SK-N-SH treated with all-trans-retinoic acid at 6 μM for 48 hours (cell line): ENCODE measurements at regions not wholly inside any gene's neighbourhood (a gene's known extent, or its start where the extent isn't known, plus 50 kb on each side); places are given as distances from the start of the nearest gene placed in this dataset.

Experiments used
- ATAC-seq: fragments of 200-7000 bp; cut with Tn5 transposase; 3 replicates; pipeline ENCODE4 v1.9.1; 2020; ENCODE audit warnings: mild to moderate bottlenecking, moderate library complexity
- ARNTL ChIP-seq: fragments of 450-650 bp; formaldehyde crosslinking; IDR thresholded peaks from 2 replicates; pipeline ENCODE4 v1.5.0; 2020; ENCODE audit warnings: low read depth, mild to moderate bottlenecking, moderate library complexity, borderline replicate concordance
- BACH2 ChIP-seq: fragments of 250-450 bp; sonication (Bioruptor Pico); IDR thresholded peaks from 2 replicates; pipeline ENCODE4 v1.9.0; 2021; ENCODE audit warnings: mild to moderate bottlenecking, borderline replicate concordance
- CSDC2 ChIP-seq: fragments of 250-450 bp; sonication (Bioruptor Pico); IDR thresholded peaks from 2 replicates; pipeline ENCODE4 v1.5.0; 2020; ENCODE audit warnings: mild to moderate bottlenecking, moderate library complexity
- GLIS3 ChIP-seq: fragments of 250-450 bp; sonication (Bioruptor Pico); IDR thresholded peaks from 2 replicates; pipeline ENCODE4 v1.5.0; 2020; ENCODE audit warnings: mild to moderate bottlenecking, moderate library complexity
- ISL1 ChIP-seq: fragments of 250-450 bp; sonication (Bioruptor Pico); IDR thresholded peaks from 2 replicates; pipeline ENCODE4 v2.1.2; 2022; ENCODE audit warnings: mild to moderate bottlenecking, moderate library complexity
- OSR1 ChIP-seq: fragments of 250-450 bp; sonication (Bioruptor Pico); IDR thresholded peaks from 2 replicates; pipeline ENCODE4 v1.8.0; 2022; ENCODE audit warnings: moderate library complexity, mild to moderate bottlenecking, inconsistent platforms
- PPARA ChIP-seq: fragments of 250-450 bp; sonication (Bioruptor Pico); IDR thresholded peaks from 2 replicates; pipeline ENCODE4 v1.5.0; 2020; ENCODE audit warnings: mild to moderate bottlenecking, borderline replicate concordance
- RARB ChIP-seq: fragments of 250-450 bp; sonication (Bioruptor Pico); IDR thresholded peaks from 2 replicates; pipeline ENCODE4 v1.8.0; 2021; ENCODE audit warnings: mild to moderate bottlenecking, moderate library complexity
- SNAI2 ChIP-seq: fragments of 250-450 bp; sonication (Bioruptor Pico); IDR thresholded peaks from 2 replicates; pipeline ENCODE4 v1.5.0; 2020; ENCODE audit warnings: mild to moderate bottlenecking, moderate library complexity
- TCF4 ChIP-seq: fragments of 250-450 bp; sonication (Bioruptor Pico); IDR thresholded peaks from 2 replicates; pipeline ENCODE4 v1.8.0; 2021; ENCODE audit warnings: mild to moderate bottlenecking, moderate library complexity, borderline replicate concordance
- ZC3H10 ChIP-seq: fragments of 250-450 bp; sonication (Bioruptor Pico); IDR thresholded peaks from 2 replicates; pipeline ENCODE4 v1.5.1; 2021; ENCODE audit warnings: mild to moderate bottlenecking, moderate library complexity
- ZFP3 ChIP-seq: fragments of 250-450 bp; sonication (Bioruptor Pico); IDR thresholded peaks from 2 replicates; pipeline ENCODE4 v1.5.0; 2020; ENCODE audit warnings: mild to moderate bottlenecking, moderate library complexity
- ZFP30 ChIP-seq: fragments of 450-650 bp; formaldehyde crosslinking; IDR thresholded peaks from 2 replicates; pipeline ENCODE4 v1.5.0; 2022; ENCODE audit warnings: mild to moderate bottlenecking, moderate library complexity
- ZNF70 ChIP-seq: fragments of 450-650 bp; formaldehyde crosslinking; IDR thresholded peaks from 2 replicates; pipeline ENCODE4 v1.5.0; 2020; ENCODE audit warnings: mild to moderate bottlenecking, moderate library complexity
- ZNF8 ChIP-seq: fragments of 450-650 bp; formaldehyde crosslinking; IDR thresholded peaks from 2 replicates; pipeline ENCODE4 v1.5.0; 2020; ENCODE audit warnings: mild to moderate bottlenecking, moderate library complexity
- TF ChIP-seq, protein P1 (sequence below): fragments of 250-450 bp; sonication (Bioruptor Pico); IDR thresholded peaks from 2 replicates; pipeline ENCODE4 v1.8.0; 2021; ENCODE audit warnings: low read depth, mild to moderate bottlenecking, moderate library complexity, borderline replicate concordance
- TF ChIP-seq, protein P2 (sequence below): fragments of 250-450 bp; sonication (Bioruptor Pico); IDR thresholded peaks from 2 replicates; pipeline ENCODE4 v1.8.0; 2020; ENCODE audit warnings: mild to moderate bottlenecking, moderate library complexity, borderline replicate concordance
- TF ChIP-seq, protein P3 (sequence below): fragments of 250-450 bp; sonication (Bioruptor Pico); IDR thresholded peaks from 2 replicates; pipeline ENCODE4 v1.5.0; 2020; ENCODE audit warnings: mild to moderate bottlenecking, moderate library complexity
- TF ChIP-seq, protein P4 (sequence below): fragments of 250-450 bp; sonication (Bioruptor Pico); IDR thresholded peaks from 2 replicates; pipeline ENCODE4 v1.5.1; 2020; ENCODE audit warnings: low read depth, mild to moderate bottlenecking, moderate library complexity

DNA sequence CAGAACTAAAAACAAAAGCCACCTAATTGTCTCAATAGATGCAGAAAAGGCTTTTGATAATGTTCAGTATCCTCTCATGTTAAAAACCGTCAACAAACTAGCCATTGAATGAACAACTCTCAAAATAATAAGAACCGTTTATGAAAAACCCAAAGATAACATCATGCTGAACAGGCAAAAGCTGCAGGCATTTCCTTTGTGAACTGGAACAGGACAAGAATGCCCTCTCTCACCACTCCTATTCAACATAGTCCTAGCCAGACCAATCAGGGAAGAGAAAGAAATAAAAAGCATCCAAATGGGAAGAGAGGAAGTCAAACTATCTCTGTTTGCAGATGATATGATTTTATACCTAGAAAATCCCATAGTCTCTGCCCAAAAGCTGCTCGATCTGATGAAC lies 179.6 kb upstream of the EDNRB start:
- TF ChIP-seq ZFP3 (CRISPR knock-in tag) (no peak), CSDC2 (no peak), PPARA (CRISPR knock-in tag) (no peak), ZC3H10 (no peak), BACH2 (CRISPR knock-in tag) (no peak), RARB (CRISPR knock-in tag) (no peak)
- ATAC-seq: no peak

- ATAC-seq: no peak
- TF ChIP-seq, protein P1, sequence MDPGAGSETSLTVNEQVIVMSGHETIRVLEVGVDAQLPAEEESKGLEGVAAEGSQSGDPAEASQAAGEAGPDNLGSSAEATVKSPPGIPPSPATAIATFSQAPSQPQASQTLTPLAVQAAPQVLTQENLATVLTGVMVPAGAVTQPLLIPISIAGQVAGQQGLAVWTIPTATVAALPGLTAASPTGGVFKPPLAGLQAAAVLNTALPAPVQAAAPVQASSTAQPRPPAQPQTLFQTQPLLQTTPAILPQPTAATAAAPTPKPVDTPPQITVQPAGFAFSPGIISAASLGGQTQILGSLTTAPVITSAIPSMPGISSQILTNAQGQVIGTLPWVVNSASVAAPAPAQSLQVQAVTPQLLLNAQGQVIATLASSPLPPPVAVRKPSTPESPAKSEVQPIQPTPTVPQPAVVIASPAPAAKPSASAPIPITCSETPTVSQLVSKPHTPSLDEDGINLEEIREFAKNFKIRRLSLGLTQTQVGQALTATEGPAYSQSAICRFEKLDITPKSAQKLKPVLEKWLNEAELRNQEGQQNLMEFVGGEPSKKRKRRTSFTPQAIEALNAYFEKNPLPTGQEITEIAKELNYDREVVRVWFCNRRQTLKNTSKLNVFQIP (CRISPR knock-in tag): no peak
- TF ChIP-seq ARNTL: no peak
- TF ChIP-seq, protein P2, sequence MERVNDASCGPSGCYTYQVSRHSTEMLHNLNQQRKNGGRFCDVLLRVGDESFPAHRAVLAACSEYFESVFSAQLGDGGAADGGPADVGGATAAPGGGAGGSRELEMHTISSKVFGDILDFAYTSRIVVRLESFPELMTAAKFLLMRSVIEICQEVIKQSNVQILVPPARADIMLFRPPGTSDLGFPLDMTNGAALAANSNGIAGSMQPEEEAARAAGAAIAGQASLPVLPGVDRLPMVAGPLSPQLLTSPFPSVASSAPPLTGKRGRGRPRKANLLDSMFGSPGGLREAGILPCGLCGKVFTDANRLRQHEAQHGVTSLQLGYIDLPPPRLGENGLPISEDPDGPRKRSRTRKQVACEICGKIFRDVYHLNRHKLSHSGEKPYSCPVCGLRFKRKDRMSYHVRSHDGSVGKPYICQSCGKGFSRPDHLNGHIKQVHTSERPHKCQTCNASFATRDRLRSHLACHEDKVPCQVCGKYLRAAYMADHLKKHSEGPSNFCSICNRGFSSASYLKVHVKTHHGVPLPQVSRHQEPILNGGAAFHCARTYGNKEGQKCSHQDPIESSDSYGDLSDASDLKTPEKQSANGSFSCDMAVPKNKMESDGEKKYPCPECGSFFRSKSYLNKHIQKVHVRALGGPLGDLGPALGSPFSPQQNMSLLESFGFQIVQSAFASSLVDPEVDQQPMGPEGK: no peak
- no peak for TF ChIP-seq OSR1
- no peak for TF ChIP-seq ISL1
- no peak for TF ChIP-seq ZNF70 (CRISPR knock-in tag)
- TF ChIP-seq, protein P3, sequence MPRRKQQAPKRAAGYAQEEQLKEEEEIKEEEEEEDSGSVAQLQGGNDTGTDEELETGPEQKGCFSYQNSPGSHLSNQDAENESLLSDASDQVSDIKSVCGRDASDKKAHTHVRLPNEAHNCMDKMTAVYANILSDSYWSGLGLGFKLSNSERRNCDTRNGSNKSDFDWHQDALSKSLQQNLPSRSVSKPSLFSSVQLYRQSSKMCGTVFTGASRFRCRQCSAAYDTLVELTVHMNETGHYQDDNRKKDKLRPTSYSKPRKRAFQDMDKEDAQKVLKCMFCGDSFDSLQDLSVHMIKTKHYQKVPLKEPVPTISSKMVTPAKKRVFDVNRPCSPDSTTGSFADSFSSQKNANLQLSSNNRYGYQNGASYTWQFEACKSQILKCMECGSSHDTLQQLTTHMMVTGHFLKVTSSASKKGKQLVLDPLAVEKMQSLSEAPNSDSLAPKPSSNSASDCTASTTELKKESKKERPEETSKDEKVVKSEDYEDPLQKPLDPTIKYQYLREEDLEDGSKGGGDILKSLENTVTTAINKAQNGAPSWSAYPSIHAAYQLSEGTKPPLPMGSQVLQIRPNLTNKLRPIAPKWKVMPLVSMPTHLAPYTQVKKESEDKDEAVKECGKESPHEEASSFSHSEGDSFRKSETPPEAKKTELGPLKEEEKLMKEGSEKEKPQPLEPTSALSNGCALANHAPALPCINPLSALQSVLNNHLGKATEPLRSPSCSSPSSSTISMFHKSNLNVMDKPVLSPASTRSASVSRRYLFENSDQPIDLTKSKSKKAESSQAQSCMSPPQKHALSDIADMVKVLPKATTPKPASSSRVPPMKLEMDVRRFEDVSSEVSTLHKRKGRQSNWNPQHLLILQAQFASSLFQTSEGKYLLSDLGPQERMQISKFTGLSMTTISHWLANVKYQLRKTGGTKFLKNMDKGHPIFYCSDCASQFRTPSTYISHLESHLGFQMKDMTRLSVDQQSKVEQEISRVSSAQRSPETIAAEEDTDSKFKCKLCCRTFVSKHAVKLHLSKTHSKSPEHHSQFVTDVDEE: no peak
- no peak for TF ChIP-seq GLIS3
- TF ChIP-seq RARB (CRISPR knock-in tag): no peak
- TF ChIP-seq ZFP3 (CRISPR knock-in tag): no peak
- no peak for TF ChIP-seq TCF4
- no peak for TF ChIP-seq SNAI2 (CRISPR knock-in tag)
- TF ChIP-seq, all 23 proteins: peak for 0
These were observed 177.6 kb upstream of the EDNRB start for GRCh38 chr13:78096221-78096620.

DNA sequence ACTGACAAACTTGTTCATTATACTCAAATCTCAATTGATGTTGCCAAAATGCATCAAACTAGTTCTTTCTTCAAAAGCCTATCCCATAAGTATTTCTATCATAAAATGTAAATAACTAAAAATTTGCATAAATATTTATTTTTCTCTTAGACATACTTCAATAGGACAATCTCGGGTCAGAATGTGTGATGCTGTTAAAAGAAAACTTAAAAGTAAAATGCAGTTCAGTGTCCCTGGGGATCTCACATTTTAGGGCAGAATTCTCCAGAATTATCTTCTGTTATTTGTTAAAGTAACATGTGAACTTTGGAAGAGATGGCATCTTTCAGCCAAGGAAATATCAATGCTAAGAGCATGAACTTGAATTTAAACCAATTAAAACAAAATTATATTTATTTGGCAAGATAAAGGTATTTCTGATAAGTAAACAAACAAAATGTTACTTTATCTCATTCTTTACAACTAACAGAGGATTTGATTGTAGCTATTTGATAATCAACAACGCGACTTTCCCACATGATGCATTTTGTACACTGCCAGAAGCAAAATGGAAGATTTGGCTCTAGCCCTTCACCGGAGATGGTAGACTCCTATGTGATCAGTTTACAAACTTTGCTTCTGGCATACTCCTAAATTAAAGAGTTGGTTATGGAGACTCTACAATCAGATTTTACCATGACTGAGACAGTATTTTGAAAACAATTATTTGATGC lies 169.5 kb upstream of the EDNRB start:
- TF ChIP-seq ZFP30 (CRISPR knock-in tag) (no peak), ZNF8 (CRISPR knock-in tag) (no peak), ARNTL (no peak)
- no peak for ATAC-seq

DNA sequence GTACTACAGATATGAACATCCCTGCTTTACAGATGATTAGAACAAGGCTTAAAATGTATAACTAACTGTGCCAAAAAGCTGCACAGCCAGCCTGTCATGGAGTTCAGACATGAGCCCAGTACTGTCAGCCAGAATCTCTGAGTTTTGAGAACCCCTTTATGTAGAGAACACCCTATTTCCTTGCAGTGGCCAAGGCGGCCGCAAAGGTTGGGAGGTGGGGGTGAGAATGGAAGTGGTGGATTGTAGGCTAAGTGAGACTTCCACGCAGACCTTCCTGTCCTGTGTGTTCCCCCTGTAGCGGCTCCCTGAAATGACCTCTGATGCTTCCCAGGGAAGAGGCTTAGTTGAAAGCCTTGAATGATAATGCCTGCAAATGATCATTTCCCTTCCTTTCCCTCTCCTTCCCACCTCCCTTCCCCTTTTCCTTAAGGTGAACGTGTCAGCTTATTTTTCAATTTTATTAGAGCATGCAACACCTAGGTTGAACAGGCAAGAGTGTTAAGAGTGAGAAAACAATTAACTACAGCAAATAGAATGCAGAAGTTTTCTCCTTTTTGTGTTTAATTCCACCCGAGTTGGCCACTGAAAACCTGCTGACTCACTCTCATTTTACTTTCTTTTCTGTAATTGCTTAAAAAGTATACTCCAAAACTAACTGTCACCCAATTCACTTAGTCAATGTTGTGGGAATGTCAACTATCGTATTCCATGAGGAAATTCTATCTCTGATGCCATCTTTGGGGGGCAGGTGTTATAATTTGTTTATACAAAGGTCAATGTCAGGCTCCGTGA lies 167.0 kb upstream of the EDNRB start:
- ATAC-seq: no peak
- TF ChIP-seq, protein P4, sequence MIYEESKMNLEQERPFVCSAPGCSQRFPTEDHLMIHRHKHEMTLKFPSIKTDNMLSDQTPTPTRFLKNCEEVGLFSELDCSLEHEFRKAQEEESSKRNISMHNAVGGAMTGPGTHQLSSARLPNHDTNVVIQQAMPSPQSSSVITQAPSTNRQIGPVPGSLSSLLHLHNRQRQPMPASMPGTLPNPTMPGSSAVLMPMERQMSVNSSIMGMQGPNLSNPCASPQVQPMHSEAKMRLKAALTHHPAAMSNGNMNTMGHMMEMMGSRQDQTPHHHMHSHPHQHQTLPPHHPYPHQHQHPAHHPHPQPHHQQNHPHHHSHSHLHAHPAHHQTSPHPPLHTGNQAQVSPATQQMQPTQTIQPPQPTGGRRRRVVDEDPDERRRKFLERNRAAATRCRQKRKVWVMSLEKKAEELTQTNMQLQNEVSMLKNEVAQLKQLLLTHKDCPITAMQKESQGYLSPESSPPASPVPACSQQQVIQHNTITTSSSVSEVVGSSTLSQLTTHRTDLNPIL (CRISPR knock-in tag): no peak
- no peak for TF ChIP-seq BACH2 (CRISPR knock-in tag)
- TF ChIP-seq, protein P1 (CRISPR knock-in tag): no peak
